ENCODE measurements at regions not wholly inside any gene's neighbourhood (a gene's known extent, or its start where the extent isn't known, plus 50 kb on each side); places are given as distances from the start of the nearest gene placed in this dataset.

- H3K4me1 ChIP-seq (ENCODE audit: control insufficient read depth, insufficient read depth, low read length) = no peaks in the 10 kb centered on the region; the same call in 1 of the 2 replicates
- intact Hi-C loops (cut with micrococcal nuclease; ENCODE audit: unreplicated experiment) = no loop called here
- no peak overlapping the region for H3K27ac ChIP-seq (ENCODE audit: low read length)
- H3K27me3 ChIP-seq (ENCODE audit: control insufficient read depth, insufficient read depth, low read length) = no peaks in the 10 kb centered on the region
- no peak for DNase-seq (ENCODE audit: low read depth, low spot score)
- BruUV-seq (replicated peaks) = no TSS peak
- no peaks in the 10 kb centered on the region for H3K36me3 ChIP-seq (ENCODE audit: control insufficient read depth, insufficient read depth, low read length)
- ATAC-seq = no peak
- no peaks in the 10 kb centered on the region for H3K9me3 ChIP-seq (ENCODE audit: control insufficient read depth, insufficient read depth, low read depth, low read length)
- H3K4me3 ChIP-seq (ENCODE audit: low read depth in 2 of 2, low read length in 2 of 2) = no peak overlapping the region
- in situ Hi-C loops (cut with HindIII; ENCODE audit: low pct_unique_long_range_greater_than_20kb, low sequenced_read_pairs) = no loop called here
- CTCF ChIA-PET = no interaction called here
- POLR2A ChIA-PET = no interaction called here
- no peak for TF ChIP-seq POLR2AphosphoS5 (IDR thresholded peaks at IDR 0.05; ENCODE audit: low read depth, low read length)
- TF ChIP-seq REST (IDR thresholded peaks at IDR 0.05; ENCODE audit: insufficient read depth in 1 of 2, low read depth in 2 of 2, low read length in 1 of 2) = no peak
- TF ChIP-seq SIN3A (IDR thresholded peaks at IDR 0.05; ENCODE audit: borderline replicate concordance, insufficient read depth, low read depth, low read length) = no peak
- no peak for TF ChIP-seq TCF7L2 (IDR thresholded peaks at IDR 0.05; ENCODE audit: low read depth, low read length)
- TF ChIP-seq CTCF (IDR thresholded peaks at IDR 0.05) = no peak
These were observed 163.6 kb downstream of the MREG start for GRCh38 chr2:215849771-215850170.

- no peak for DNase-seq (ENCODE audit: low read depth, low spot score)
- TF ChIP-seq REST (IDR thresholded peaks at IDR 0.05; ENCODE audit: insufficient read depth in 1 of 2, low read depth in 2 of 2, low read length in 1 of 2) (no peak), TCF7L2 (IDR thresholded peaks at IDR 0.05; ENCODE audit: low read depth, low read length) (no peak), CTCF (IDR thresholded peaks at IDR 0.05) (no peak), SIN3A (IDR thresholded peaks at IDR 0.05; ENCODE audit: borderline replicate concordance, insufficient read depth, low read depth, low read length) (no peak), POLR2AphosphoS5 (IDR thresholded peaks at IDR 0.05; ENCODE audit: low read depth, low read length) (no peak)
- intact Hi-C loops (cut with micrococcal nuclease; ENCODE audit: unreplicated experiment) = no loop called here
- no peaks in the 10 kb centered on the region for H3K9me3 ChIP-seq (ENCODE audit: control insufficient read depth, insufficient read depth, low read depth, low read length)
- H3K4me1 ChIP-seq (ENCODE audit: control insufficient read depth, insufficient read depth, low read length) = no peaks in the 10 kb centered on the region; the same call in 1 of the 2 replicates
- no peak for ATAC-seq
- no peak overlapping the region for H3K4me3 ChIP-seq (ENCODE audit: low read depth in 2 of 2, low read length in 2 of 2)
- ChIA-PET CTCF (no interaction called here), POLR2A (no interaction called here)
- H3K27me3 ChIP-seq (ENCODE audit: control insufficient read depth, insufficient read depth, low read length) = no peaks in the 10 kb centered on the region
- in situ Hi-C loops (cut with HindIII; ENCODE audit: low pct_unique_long_range_greater_than_20kb, low sequenced_read_pairs) = no loop called here
- no peak overlapping the region for H3K27ac ChIP-seq (ENCODE audit: low read length)
- BruUV-seq (replicated peaks) = no TSS peak
- H3K36me3 ChIP-seq (ENCODE audit: control insufficient read depth, insufficient read depth, low read length) = no peaks in the 10 kb centered on the region
These were observed 164.7 kb downstream of the MREG start for GRCh38 chr2:215848698-215849097.
